ENCODE measurements at regions not wholly inside any gene's neighbourhood (a gene's known extent, or its start where the extent isn't known, plus 50 kb on each side); places are given as distances from the start of the nearest gene placed in this dataset.

- no peak for TF ChIP-seq CTCF (conservative IDR thresholded peaks at IDR 0.05)
- no peak for TF ChIP-seq ZFX (IDR thresholded peaks at IDR 0.05)
Observed at GRCh38 chr5:99133921-99134320, 205.1 kb upstream of the CHD1 start.

Data from C4-2B (cell line).